Muscle of back (tissue), 3 donors: ENCODE measurements at regions not wholly inside any gene's neighbourhood (a gene's known extent, or its start where the extent isn't known, plus 50 kb on each side); places are given as distances from the start of the nearest gene placed in this dataset.
"Not testable (repeated sequence)": the region's sequence is repeated elsewhere in the genome, so short reads cannot be mapped to it uniquely, and the experiment has no call there.

Experiments used
- DNase-seq, 3 donors: peaks; one replicate each; pipeline versions ENCODE4 v3.0.0 to v3.0.0-alpha.2; 2013

DNA sequence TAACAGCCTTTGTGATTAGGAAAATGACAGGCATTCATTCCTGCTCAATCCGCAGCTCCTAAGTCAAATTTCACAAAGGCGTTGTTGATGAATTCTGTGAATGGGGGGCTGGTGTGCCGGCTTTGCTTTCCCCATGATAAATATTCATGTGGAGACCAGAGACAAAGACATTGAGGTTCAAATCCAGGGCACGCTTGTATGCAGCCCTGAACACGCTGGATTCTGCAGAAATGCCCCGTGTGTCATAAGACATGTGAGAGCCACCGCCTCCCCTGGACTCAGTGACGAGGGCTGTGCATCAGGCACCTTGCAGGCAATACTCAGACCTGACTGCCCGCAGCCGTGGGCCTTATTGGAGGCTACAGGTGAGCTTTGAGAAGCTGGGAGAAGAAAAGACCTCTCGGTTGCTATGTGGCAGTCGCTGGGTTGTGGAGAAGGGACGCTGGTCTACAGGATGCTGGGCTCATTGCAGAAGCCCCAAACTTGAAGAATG is 906.2 kb downstream of the BRD1 start:
- no peak for DNase-seq

- DNase-seq = no peak
Observed at GRCh38 chr22:48920776-48921241, 906.9 kb downstream of the BRD1 start.

DNA sequence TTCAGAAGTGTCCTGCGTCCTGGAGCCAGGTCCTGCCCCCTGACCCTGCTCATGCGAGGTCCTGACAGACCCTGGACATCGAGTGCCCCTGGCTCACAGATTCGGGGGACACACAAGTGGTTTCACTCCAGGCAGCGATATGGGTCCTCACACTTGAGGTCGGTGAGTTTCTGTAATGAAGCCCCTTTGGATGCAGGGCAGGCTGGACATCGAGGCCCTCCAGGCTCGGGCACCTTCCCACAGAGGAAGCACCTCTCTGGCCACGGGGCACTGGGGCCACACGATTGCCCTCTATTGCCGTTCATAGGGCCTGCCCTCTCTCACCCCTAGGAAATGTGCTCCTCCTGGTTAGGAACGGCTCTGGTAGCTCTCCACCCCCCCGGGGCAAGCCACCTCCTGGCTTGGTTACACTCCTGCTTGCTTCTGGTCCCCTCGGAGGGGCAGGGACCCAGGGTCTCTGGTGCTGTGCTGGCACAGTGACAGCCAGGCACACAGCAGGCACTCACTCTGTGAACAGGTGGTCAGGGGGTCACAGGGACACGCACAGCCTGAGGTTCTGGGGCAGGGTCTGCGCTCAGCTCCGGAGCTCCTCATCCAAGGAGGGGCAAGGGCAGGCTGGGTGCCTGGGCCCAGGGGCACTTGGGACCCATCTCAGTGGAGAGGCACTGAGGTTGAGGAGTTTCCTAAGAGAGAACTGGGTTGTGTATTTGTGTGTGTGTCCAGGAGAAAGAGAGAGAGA is 907.7 kb downstream of the BRD1 start:
- DNase-seq = no peak

GRCh38 chr22:48919187-48919590 is 908.5 kb downstream of the BRD1 start:
- DNase-seq = no peak

- no peak for DNase-seq
Observed at GRCh38 chr22:48918585-48919186, 909.0 kb downstream of the BRD1 start.

GRCh38 chr22:48912356-48913066 is 915.2 kb downstream of the BRD1 start:
- DNase-seq = not testable (repeated sequence)

- not testable (repeated sequence) for DNase-seq
Observed at GRCh38 chr22:48911647-48912046, 916.0 kb downstream of the BRD1 start.

GRCh38 chr22:48911067-48911466 is 916.6 kb downstream of the BRD1 start:
- not testable (repeated sequence) for DNase-seq

DNA sequence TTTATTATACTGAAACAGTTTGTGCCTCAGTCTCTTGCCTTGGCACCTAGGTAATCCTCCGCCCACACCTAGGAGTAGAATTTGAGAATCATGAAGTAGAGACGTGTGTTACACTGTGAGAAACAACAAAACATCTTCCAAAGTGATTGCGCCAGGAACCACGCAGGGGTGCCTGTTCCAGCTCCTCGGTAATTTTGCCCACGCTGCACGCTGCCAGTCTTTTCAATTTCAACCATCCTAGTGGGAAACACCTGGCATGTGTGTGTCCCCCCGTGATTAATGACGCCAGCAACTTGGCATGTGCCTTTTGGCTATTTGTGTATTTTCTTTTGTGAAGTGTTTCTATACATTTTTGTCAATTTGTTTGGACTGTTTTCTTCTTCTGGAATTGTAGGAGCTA is 919.1 kb downstream of the BRD1 start:
- no peak for DNase-seq

- no peak for DNase-seq
Observed at GRCh38 chr22:48907591-48907990, 920.1 kb downstream of the BRD1 start.

GRCh38 chr22:48906216-48906835 is 921.3 kb downstream of the BRD1 start:
- DNase-seq = no peak

GRCh38 chr22:48905206-48905975 is 922.3 kb downstream of the BRD1 start:
- no peak for DNase-seq

GRCh38 chr22:48902983-48903650 is 924.6 kb downstream of the BRD1 start:
- no peak for DNase-seq

GRCh38 chr22:48902001-48902869 is 925.4 kb downstream of the BRD1 start:
- DNase-seq = no peak

DNA sequence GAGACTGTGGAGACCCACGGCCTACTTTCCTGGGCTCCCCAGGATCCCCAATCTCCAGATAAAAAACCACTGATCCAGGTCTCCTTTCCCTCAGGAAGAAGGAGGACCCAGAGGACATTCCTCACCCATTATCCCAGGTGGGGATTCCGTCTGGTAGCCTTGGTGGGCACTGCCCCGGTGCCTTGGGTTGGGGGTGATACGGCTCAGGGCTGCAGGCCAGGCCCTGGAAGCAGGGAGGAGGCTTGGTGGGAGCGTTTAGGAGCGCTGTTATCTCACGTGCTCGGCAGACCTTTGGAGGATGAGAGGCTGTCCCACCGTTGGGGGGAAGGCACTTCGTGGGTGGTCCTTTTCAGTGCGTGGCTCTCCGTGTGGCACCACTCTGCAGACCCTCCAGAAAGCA is 926.3 kb downstream of the BRD1 start:
- no peak for DNase-seq

GRCh38 chr22:48900626-48901025 is 927.0 kb downstream of the BRD1 start:
- DNase-seq = no peak

- no peak for DNase-seq
Observed at GRCh38 chr22:48900327-48900597, 927.4 kb downstream of the BRD1 start.

- no peak for DNase-seq
Observed at GRCh38 chr22:48899523-48900326, 927.9 kb downstream of the BRD1 start.
